Omental fat pad (tissue), 3 donors: ENCODE measurements at regions not wholly inside any gene's neighbourhood (a gene's known extent, or its start where the extent isn't known, plus 50 kb on each side); places are given as distances from the start of the nearest gene placed in this dataset.

ENCODE experiments used
- ATAC-seq: fragments of 150-250 bp; one replicate; pipeline ENCODE4 v1.9.1; 2016; ENCODE audit warnings: mild to moderate bottlenecking, moderate library complexity; ENCODE audit not compliant: low FRiP score
- DNase-seq: peaks from one replicate; pipeline ENCODE4 v3.0.0-alpha.2; 2019; ENCODE audit warnings: low spot score
- TF ChIP-seq, protein P1 (sequence below), 3 donors: fragments of 450-650 bp; IDR thresholded peaks; one replicate each; pipeline ENCODE4 v1.5.1; 2016 to 2017; ENCODE audit warnings: antibody characterized with exemption in 3 of 3, mild to moderate bottlenecking in 3 of 3, moderate library complexity in 2 of 3

DNA sequence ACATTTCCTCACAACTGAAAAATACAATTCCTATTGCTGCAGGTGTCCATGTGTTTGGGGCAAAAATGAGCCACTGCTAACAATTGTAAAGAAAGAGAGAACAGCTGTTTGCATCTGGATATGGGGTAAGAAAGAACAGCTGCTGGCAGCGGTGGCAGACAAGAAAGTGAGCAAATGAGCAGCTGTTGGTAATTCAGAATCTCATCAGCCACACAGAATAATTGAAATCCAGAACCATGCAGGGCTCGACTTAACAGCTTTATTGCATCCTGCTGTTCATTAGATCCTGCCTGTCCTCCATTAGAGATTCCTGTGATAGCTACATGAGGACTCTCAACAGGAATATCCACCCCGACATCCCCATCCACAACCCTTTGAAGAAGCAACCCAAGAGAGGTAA, 62.5 kb upstream of the TSPAN8 start:
- TF ChIP-seq, protein P1, sequence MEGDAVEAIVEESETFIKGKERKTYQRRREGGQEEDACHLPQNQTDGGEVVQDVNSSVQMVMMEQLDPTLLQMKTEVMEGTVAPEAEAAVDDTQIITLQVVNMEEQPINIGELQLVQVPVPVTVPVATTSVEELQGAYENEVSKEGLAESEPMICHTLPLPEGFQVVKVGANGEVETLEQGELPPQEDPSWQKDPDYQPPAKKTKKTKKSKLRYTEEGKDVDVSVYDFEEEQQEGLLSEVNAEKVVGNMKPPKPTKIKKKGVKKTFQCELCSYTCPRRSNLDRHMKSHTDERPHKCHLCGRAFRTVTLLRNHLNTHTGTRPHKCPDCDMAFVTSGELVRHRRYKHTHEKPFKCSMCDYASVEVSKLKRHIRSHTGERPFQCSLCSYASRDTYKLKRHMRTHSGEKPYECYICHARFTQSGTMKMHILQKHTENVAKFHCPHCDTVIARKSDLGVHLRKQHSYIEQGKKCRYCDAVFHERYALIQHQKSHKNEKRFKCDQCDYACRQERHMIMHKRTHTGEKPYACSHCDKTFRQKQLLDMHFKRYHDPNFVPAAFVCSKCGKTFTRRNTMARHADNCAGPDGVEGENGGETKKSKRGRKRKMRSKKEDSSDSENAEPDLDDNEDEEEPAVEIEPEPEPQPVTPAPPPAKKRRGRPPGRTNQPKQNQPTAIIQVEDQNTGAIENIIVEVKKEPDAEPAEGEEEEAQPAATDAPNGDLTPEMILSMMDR (IDR thresholded peaks at IDR 0.05): no peak
- DNase-seq: no peak
- no peak for ATAC-seq

DNA sequence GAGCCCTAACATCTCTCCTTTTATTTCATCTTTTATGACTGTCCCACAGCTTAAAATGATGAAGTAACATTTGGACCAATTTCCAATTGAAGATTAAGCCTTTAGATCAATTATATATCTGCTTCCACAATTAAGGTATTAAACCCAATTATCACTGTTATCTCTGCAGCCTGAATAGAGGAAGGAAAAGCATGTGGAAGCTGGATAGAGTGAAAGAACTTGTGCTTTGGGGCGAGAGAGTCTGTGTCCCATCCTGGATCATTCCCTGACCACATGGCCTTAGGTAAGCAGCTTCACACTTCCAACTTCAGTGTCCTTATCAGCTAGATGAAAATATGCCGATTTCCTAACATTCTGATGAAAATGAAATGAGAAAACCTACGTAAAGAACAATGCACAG, 61.4 kb upstream of the TSPAN8 start:
- DNase-seq: no peak
- TF ChIP-seq, protein P1 (IDR thresholded peaks at IDR 0.05): no peak
- ATAC-seq: no peak

DNA sequence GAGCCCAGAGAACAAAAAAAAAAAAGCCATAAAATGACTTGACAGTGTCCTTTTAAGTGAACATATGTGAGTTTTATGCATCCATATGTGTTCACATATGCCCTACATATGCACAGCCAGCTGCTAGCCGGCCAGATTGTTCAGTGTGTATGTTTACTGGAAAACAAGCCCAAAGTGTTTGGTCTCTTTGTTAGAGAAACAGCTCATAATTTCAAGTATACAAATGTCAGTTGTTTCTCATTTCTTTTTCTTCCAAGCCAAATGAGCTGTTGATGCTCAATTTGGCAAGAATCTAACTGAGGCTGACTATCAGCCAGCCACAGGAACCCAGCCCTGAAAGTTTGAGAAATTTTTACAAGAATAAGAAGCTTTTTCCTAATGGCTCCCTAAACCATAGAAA, 60.8 kb upstream of the TSPAN8 start:
- DNase-seq (no peak), ATAC-seq (no peak)
- TF ChIP-seq, protein P1 (IDR thresholded peaks at IDR 0.05): no peak

DNA sequence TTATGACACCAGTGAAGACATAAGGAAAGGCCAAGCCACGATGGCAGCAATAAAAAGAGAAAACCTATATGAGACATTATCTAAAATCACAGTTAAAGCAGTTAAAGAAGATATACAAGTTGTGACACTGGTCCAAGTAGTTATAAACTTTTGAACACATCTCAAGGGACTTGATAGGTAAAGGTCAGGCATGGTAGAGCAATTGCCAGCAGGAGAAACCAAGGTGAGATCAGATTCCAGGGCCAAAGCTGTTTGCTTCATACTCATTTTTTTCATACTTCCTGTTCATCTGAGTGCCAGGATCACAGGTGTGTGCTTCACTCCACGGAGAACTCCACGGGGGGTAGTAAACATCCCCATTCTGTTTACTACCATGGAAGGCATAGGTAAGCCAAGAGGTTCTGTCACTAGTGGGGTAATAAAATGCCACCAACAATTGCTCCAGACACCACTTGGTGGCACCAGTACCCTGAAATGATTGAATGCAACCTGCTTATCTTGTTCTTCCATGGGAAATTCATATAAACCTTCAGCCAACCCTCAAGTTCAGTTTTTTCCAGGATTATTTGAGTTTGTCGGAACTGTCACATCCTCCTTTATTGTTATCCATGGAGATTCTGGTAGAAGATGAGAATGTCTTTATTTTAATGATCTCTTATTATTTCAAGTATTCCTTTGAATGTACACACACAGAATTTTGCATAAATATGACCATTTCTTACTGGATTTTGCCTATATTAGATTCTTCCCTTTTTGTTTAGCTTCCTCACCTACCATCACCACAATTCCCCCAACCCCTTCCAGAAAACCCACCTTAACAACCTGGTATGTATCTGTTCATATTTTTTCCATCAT, 59.2 kb upstream of the TSPAN8 start:
- TF ChIP-seq, protein P1 (IDR thresholded peaks at IDR 0.05): no peak
- DNase-seq (no peak), ATAC-seq (no peak)

DNA sequence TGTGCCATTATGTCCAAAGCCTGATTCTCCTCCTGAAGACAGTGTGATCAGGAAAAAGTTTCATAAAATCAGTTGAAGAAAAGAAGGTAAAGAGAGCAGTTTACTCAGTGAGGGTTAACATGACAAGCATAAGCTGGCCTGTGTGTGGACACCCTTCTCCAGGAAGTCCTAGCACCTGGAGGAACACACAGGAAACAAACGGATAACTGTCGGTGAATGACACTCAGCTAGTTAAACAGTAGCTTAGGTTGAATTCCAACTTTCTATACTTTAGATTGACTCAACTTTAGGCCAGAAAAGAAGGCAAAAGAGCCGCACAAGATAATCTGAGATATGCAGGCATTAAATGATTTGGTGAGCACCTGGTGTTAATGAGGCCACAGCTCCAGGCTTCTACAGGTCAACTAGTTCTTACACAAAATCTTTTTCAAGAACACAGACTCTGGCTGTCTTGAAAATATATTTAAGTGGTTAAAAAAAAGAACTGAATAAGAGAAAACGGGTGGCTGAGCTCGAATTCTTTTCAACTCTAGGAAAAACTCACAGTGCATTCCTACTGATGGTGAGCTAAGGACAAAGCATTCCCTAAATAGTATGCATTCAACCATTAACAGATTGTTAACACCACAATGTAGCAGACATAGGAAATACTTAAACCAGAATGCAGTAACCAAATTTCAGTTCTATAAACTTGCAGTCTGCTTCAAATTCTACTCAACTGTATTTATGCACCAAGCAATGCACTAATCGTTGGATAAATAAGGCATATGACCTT, 56.9 kb upstream of the TSPAN8 start:
- DNase-seq: no peak
- TF ChIP-seq, protein P1 (IDR thresholded peaks at IDR 0.05): no peak
- no peak for ATAC-seq

DNA sequence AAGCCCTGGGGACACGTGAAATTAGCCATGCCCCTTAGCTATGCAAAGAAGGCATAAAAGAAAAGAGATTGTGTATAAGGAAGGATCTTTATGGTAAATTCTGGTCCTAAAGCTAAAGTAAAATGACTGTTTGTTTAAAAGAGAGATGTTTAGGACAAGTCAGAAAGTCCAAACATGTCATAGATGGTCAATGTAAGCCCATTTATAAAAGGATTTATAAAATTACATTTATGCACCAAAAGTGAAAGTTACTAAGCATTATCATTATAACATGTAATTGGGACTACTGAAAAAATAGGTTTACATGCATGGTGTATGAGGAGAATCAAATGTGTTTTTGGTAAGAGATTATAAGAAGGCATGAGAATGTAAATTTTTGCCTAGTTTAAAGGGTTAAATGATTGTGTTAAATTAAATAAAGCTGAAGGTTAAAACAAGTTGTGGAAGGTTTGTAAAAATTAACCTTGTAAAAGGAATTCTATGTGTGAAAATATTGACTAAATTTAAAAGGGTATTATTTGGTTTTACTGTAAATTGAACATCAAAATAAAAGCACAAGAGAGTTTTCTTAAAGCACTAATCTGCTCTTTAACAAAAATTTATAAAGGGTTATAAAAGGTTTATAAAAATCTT, 50.4 kb upstream of the TSPAN8 start:
- TF ChIP-seq, protein P1 (IDR thresholded peaks at IDR 0.05): no peak
- no peak for ATAC-seq

More for the DNA sequence above, 50.4 kb upstream of the TSPAN8 start:
- no peak for DNase-seq
